Activated CD4-positive, alpha-beta T cell treated with anti-CD3 and anti-CD28 coated beads, Interleukin-2, amount 10 ng/mL, durations not matched to agents 7 days and 5 days (primary cell): ENCODE measurements at regions not wholly inside any gene's neighbourhood (a gene's known extent, or its start where the extent isn't known, plus 50 kb on each side); places are given as distances from the start of the nearest gene placed in this dataset.

ENCODE experiments used
- CTCF ChIA-PET: fragments of 350-600 bp; sonication (Branson Sonifier 250); formaldehyde crosslinking; loops from one replicate; lab custom pipeline; 2021; ENCODE audit warnings: antibody characterized with exemption; lab: Charles Lee
- POLR2A ChIA-PET: fragments of 350-600 bp; sonication (Branson Sonifier 250); formaldehyde crosslinking; loops from one replicate; lab custom pipeline; 2021; ENCODE audit warnings: antibody characterized with exemption; lab: Charles Lee
- DNase-seq: peaks from one replicate; pipeline ENCODE4 v3.0.0-alpha.2; 2020
- H3K27ac Mint-ChIP-seq: one replicate; pipeline ENCODE4 v1.8.0; 2021; ENCODE audit warnings: mild to moderate bottlenecking, moderate library complexity, mixed read lengths
- H3K27me3 Mint-ChIP-seq: one replicate; pipeline ENCODE4 v1.8.0; 2021; ENCODE audit warnings: mixed read lengths
- H3K36me3 Mint-ChIP-seq: one replicate; pipeline ENCODE4 v1.8.0; 2021; ENCODE audit warnings: low read depth, mixed read lengths
- H3K4me1 Mint-ChIP-seq: one replicate; pipeline ENCODE4 v1.8.0; 2021; ENCODE audit warnings: mixed read lengths
- H3K4me3 Mint-ChIP-seq: one replicate; pipeline ENCODE4 v1.8.0; 2021; ENCODE audit warnings: mild to moderate bottlenecking, moderate library complexity, mixed read lengths
- H3K9me3 Mint-ChIP-seq: one replicate; pipeline ENCODE4 v1.8.0; 2021; ENCODE audit warnings: mixed read lengths

DNA sequence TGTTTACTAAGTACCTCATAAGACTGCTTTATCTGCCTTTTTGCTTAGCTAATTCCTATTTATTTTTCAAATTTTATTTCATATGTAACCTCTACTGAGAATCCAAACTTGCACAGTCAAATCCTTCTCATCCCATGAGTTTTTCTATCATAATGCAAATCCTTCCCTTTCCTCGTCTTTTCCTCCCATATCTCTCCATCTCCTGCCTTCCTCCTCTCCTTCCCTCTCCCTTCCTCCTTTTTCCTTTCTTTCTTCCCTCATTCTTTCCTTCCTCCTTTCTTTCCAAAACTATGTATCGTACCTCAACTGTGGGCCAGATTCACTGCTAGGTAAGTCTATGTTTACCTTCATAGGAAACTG, 201.4 kb upstream of the TMTC4 start:
- H3K4me3 Mint-ChIP-seq, result no peak overlapping the region
- no peaks in the 10 kb centered on the region for H3K36me3 Mint-ChIP-seq
- DNase-seq, result no peak
- CTCF ChIA-PET, result interaction anchor here (0.7 kb wide), 1 partner anchor 1818 kb away, joined by 3 read pairs; no protein-coding TSS in a partner anchor
- H3K4me1 Mint-ChIP-seq, result peaks cover 5% of the 10 kb centered on the region
- peaks cover 6% of the 10 kb centered on the region for H3K27me3 Mint-ChIP-seq
- no peak overlapping the region for H3K27ac Mint-ChIP-seq
- POLR2A ChIA-PET, result no interaction called here
- peaks cover 8% of the 10 kb centered on the region for H3K9me3 Mint-ChIP-seq

GRCh38 chr13:100875392-100876043, 200.9 kb upstream of the TMTC4 start:
- no peaks in the 10 kb centered on the region for H3K36me3 Mint-ChIP-seq
- H3K4me3 Mint-ChIP-seq, result no peak overlapping the region
- H3K4me1 Mint-ChIP-seq, result peaks cover 5% of the 10 kb centered on the region
- H3K27me3 Mint-ChIP-seq, result peaks cover 6% of the 10 kb centered on the region
- ChIA-PET POLR2A (no interaction called here), CTCF (interaction anchor here (0.7 kb wide), 1 partner anchor 1817 kb away, joined by 3 read pairs; no protein-coding TSS in a partner anchor)
- no peak for DNase-seq
- peaks cover 8% of the 10 kb centered on the region for H3K9me3 Mint-ChIP-seq
- no peak overlapping the region for H3K27ac Mint-ChIP-seq

DNA sequence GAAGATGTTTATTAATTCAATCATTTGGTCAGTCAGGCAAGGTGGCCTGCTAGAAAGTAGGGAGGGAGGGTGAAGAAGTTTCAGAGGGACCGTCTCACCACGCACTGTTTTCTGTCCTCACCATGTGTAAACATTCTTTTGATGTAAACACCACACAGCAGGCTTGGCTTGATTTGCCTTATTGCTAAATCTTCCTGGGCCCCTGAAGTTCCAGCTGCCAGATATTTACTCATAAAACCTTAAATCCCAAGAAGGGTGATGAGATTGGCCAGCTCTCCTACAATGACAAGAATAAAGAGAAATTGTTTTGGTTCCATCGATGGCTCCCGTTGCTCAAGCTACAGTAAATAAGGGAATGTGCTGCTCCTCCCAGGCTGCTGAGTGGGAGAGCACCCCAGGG, 198.2 kb upstream of the TMTC4 start:
- POLR2A ChIA-PET, result no interaction called here
- Mint-ChIP-seq H3K9me3 (peaks cover 10% of the 10 kb centered on the region), H3K4me3 (no peak overlapping the region), H3K36me3 (no peaks in the 10 kb centered on the region), H3K4me1 (peaks cover 5% of the 10 kb centered on the region), H3K27ac (no peak overlapping the region), H3K27me3 (peaks cover 6% of the 10 kb centered on the region)
- DNase-seq, result no peak
- CTCF ChIA-PET, result no interaction called here

GRCh38 chr13:100870898-100871297, 196.3 kb upstream of the TMTC4 start:
- DNase-seq, result no peak
- Mint-ChIP-seq H3K36me3 (no peaks in the 10 kb centered on the region), H3K4me3 (no peak overlapping the region), H3K9me3 (peaks cover 7% of the 10 kb centered on the region), H3K27me3 (peaks cover 6% of the 10 kb centered on the region), H3K27ac (no peak overlapping the region), H3K4me1 (no peaks in the 10 kb centered on the region)
- POLR2A ChIA-PET, result no interaction called here
- CTCF ChIA-PET, result no interaction called here

DNA sequence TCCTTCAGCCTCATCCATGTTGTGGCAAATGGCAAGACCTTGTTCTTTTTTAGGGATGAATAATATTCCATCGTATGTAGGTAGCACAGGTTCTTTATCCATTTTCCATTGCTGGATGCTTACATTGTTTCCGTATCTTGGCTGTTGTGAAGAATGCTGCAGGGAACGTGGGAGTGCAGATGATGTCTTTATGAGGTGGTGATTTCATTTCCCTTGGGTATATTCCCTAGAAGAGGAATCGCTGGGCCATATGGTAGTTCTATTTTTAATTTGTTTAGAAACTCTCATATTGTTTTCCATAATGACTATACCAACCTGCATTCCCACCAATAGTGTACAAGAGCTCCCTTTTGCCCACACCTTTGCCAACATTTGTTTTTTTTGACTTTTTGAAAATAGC, 186.3 kb upstream of the TMTC4 start:
- no peaks in the 10 kb centered on the region for H3K4me1 Mint-ChIP-seq
- CTCF ChIA-PET, result no interaction called here

GRCh38 chr13:100859861-100860260, 185.3 kb upstream of the TMTC4 start:
- no peak overlapping the region for H3K4me3 Mint-ChIP-seq
- POLR2A ChIA-PET, result no interaction called here
- H3K27me3 Mint-ChIP-seq, result no peaks in the 10 kb centered on the region
- no peaks in the 10 kb centered on the region for H3K4me1 Mint-ChIP-seq
- H3K9me3 Mint-ChIP-seq, result no peaks in the 10 kb centered on the region
- H3K27ac Mint-ChIP-seq, result no peak overlapping the region
- no peaks in the 10 kb centered on the region for H3K36me3 Mint-ChIP-seq
- DNase-seq, result no peak
- CTCF ChIA-PET, result no interaction called here

More for the DNA sequence above, 186.3 kb upstream of the TMTC4 start:
- Mint-ChIP-seq H3K9me3 (no peaks in the 10 kb centered on the region), H3K27me3 (no peaks in the 10 kb centered on the region), H3K4me3 (no peak overlapping the region), H3K36me3 (no peaks in the 10 kb centered on the region), H3K27ac (no peak overlapping the region)
- DNase-seq, result no peak
- POLR2A ChIA-PET, result no interaction called here

- Mint-ChIP-seq H3K27ac (no peak overlapping the region), H3K4me1 (no peaks in the 10 kb centered on the region), H3K27me3 (peaks cover 2% of the 10 kb centered on the region), H3K4me3 (no peak overlapping the region), H3K36me3 (no peaks in the 10 kb centered on the region), H3K9me3 (no peaks in the 10 kb centered on the region)
- CTCF ChIA-PET, result no interaction called here
- DNase-seq, result no peak
- POLR2A ChIA-PET, result no interaction called here
Measured at GRCh38 chr13:100855151-100855550, 180.6 kb upstream of the TMTC4 start.

- H3K9me3 Mint-ChIP-seq, result no peaks in the 10 kb centered on the region
Measured at GRCh38 chr13:100854006-100854405, 179.4 kb upstream of the TMTC4 start.

DNA sequence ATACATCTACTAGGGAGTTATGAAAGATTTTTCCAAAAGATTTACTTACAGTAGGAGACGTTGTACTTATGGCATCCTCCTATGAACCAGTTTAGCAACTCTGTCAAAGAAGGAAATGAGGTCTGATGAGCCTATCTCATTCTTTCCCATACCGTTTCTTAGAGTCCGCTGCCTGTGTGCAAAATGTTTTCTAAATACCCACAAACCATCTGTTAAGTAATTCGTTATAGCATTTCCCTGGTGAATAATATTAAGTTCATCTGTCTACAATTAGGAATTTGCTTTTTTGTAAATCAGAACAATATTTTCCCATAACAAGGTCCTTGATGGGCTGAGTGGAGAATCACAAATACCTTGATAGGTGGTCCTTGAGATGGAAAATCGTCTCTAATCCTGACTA, 178.8 kb upstream of the TMTC4 start:
- ChIA-PET POLR2A (no interaction called here), CTCF (no interaction called here)
- Mint-ChIP-seq H3K9me3 (no peaks in the 10 kb centered on the region), H3K27me3 (peaks cover 2% of the 10 kb centered on the region), H3K27ac (no peak overlapping the region), H3K36me3 (no peaks in the 10 kb centered on the region), H3K4me3 (no peak overlapping the region), H3K4me1 (no peaks in the 10 kb centered on the region)
- DNase-seq, result no peak

More at GRCh38 chr13:100854006-100854405, 179.4 kb upstream of the TMTC4 start:
- ChIA-PET CTCF (no interaction called here), POLR2A (no interaction called here)
- no peak overlapping the region for H3K27ac Mint-ChIP-seq
- H3K27me3 Mint-ChIP-seq, result peaks cover 2% of the 10 kb centered on the region
- no peak for DNase-seq
- no peaks in the 10 kb centered on the region for H3K36me3 Mint-ChIP-seq
- H3K4me1 Mint-ChIP-seq, result no peaks in the 10 kb centered on the region
- H3K4me3 Mint-ChIP-seq, result no peak overlapping the region

DNA sequence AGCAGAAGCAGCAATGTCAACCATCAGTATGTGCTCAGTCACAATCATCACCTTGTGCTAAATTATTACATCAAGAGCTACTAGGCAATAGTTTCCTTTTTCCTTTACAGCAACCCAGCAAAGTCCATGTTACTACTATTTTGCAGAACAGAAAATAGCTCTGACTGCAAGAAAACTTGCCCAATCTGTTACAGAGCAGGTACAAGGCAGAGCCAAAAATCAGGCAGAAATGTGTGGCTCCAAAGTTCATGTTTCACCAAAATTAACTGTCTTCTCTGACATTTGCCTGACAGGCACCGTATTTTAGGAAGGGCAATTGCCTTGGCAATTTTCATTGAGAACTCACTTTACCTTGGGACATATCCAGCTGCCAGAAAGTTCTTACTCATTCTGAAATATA, 177.6 kb upstream of the TMTC4 start:
- no peak for DNase-seq
- no peak overlapping the region for H3K27ac Mint-ChIP-seq
- peaks cover 2% of the 10 kb centered on the region for H3K27me3 Mint-ChIP-seq
- ChIA-PET CTCF (interaction anchor here (1.0 to 1.1 kb wide), 2 partner anchors 18 to 31 kb away, joined by 3 to 4 read pairs; no protein-coding TSS in a partner anchor), POLR2A (no interaction called here)
- H3K36me3 Mint-ChIP-seq, result no peaks in the 10 kb centered on the region
- H3K4me1 Mint-ChIP-seq, result no peaks in the 10 kb centered on the region
- no peak overlapping the region for H3K4me3 Mint-ChIP-seq
- no peaks in the 10 kb centered on the region for H3K9me3 Mint-ChIP-seq

DNA sequence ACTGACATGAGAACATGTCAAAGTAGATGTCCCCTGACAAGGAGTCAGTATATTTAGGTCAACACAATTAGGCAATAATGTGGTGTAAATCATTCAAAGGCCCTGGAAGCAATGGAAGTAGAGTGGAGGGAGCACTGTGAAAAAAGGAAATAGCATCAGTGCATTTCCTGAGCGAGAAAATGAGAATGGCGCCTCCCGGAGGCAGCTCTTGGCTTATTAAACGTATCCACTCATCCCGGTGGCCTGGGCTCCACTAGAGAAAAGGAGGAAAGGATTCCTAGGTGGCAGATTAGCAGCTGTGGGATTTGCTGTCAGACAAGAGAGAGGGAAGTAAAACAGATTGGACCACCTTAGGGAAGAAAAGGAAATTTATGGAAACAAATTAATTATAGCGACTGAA, 173.7 kb upstream of the TMTC4 start:
- no peak overlapping the region for H3K27ac Mint-ChIP-seq
- H3K9me3 Mint-ChIP-seq, result no peaks in the 10 kb centered on the region
- H3K4me1 Mint-ChIP-seq, result no peaks in the 10 kb centered on the region
- H3K27me3 Mint-ChIP-seq, result peaks cover 2% of the 10 kb centered on the region
- no peak overlapping the region for H3K4me3 Mint-ChIP-seq
- ChIA-PET CTCF (no interaction called here), POLR2A (no interaction called here)
- H3K36me3 Mint-ChIP-seq, result no peaks in the 10 kb centered on the region
- no peak for DNase-seq

GRCh38 chr13:100845128-100845757, 170.6 kb upstream of the TMTC4 start:
- DNase-seq, result no peak
- H3K4me3 Mint-ChIP-seq, result no peak overlapping the region
- no peaks in the 10 kb centered on the region for H3K9me3 Mint-ChIP-seq
- H3K27me3 Mint-ChIP-seq, result peaks cover 3% of the 10 kb centered on the region
- H3K4me1 Mint-ChIP-seq, result no peaks in the 10 kb centered on the region
- H3K27ac Mint-ChIP-seq, result no peak overlapping the region
- CTCF ChIA-PET, result interaction anchor here (0.6 kb wide), 1 partner anchor 568 kb away, joined by 3 read pairs; no protein-coding TSS in a partner anchor
- H3K36me3 Mint-ChIP-seq, result no peaks in the 10 kb centered on the region
- POLR2A ChIA-PET, result no interaction called here

DNA sequence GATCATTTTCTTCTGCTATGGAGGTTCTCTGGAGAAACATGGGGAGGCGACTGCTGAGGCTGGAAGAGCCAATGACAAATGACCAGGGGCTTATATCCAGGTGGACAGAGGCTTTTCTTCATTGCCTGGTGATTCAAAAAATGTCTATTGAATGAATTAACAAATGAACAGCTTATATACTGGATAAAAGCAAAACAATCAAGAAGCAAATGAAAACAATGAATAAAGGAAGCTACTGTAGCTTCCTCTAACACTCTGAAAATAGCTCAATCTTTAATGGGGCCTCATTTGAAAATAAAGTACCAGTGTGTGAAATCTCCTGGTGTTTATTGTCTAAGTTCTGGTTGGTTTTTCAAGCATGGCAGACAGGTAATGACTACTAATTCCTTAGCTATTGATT, 167.5 kb upstream of the TMTC4 start:
- Mint-ChIP-seq H3K36me3 (no peaks in the 10 kb centered on the region), H3K27ac (no peak overlapping the region), H3K27me3 (peaks cover 3% of the 10 kb centered on the region), H3K9me3 (no peaks in the 10 kb centered on the region), H3K4me3 (no peak overlapping the region), H3K4me1 (no peaks in the 10 kb centered on the region)
- DNase-seq, result no peak
- POLR2A ChIA-PET, result no interaction called here
- CTCF ChIA-PET, result no interaction called here
